DMS 273 (cell line): ENCODE measurements at regions not wholly inside any gene's neighbourhood (a gene's known extent, or its start where the extent isn't known, plus 50 kb on each side); places are given as distances from the start of the nearest gene placed in this dataset.

Source experiments
- DNase-seq: peaks from one replicate; lab custom pipeline; 2025; ENCODE audit not compliant: unreplicated experiment; lab: John Stamatoyannopoulos, UW

DNA sequence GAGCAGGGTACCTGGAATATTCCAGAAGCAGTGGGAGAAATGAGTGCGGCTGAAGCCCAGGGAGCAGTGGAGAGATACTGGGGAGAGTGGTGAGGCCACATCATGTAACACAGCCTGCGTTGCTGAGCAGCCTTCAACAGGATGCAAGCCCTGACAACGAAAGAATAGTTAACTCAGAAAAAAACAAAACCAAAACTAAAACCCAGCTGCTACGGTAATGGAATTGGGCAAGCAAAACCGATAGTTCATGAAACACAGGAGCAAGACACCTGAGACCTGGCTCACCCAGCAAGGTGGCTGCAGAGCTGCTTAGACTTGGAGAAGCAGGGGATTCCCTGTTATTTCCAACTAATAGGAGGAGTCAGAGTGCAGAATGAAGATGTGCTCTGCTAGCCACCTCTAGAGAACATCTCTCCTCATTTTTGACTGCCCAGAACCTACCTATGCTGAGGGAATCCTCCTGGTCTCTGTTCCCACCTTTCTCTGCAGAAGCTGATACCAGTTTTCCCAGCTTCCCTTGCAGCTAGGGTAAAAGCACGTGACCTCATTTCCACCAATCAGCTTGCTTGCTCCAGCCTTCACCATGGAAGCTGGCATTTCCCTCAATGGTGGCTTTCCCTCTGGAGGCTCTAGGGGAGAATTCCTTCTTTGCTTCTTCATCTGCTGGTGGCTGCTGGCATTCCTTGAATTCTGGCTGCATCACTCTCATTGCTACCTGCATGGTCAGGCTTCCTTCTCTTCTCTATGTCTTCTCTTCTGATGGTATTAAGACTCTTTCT lies 59.4 kb upstream of the XYLT1 start:
- DNase-seq: no peak

GRCh38 chr16:17526956-17527937 lies 56.5 kb upstream of the XYLT1 start:
- DNase-seq: no peak

DNA sequence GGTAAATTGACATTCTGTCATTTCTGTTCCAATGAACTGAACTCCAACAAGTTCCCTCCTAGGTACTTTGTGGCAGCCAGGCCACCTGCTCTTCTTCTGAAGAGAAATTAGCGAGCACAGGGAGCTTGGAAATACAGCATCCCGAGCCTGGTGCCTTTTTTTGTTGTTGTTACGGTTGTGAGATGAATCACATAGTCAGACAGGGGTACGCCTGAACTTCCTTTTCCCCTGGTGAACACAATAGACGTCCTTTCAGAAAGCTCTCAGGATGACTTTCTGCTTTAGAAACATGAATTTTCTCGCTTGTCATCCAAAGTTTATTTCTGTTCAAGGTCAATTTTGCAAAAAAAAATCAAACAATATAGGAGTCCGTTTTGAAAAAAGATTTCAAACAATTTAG lies 53.9 kb upstream of the XYLT1 start:
- DNase-seq: no peak

DNA sequence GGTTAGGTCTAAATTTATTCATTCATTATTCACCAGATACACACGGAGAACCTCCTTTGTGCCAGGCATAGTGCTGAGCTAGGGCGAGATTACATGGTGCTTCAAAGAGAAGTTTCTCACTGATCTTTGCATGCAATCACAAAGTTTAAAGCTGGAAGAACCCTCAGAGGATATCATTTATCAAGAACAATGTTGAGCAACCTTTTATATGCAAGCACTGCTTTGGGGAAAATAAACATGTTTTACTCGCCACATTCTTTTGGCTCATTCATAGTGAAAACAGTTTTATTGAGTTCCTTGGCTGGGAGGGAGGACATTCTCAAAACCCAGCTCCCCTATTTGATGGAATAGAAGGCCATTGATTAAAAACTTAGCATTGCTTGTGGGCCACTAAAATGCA lies 49.8 kb upstream of the XYLT1 start:
- no peak for DNase-seq
